HG03175 (cell line): ENCODE measurements at regions not wholly inside any gene's neighbourhood (a gene's known extent, or its start where the extent isn't known, plus 50 kb on each side); places are given as distances from the start of the nearest gene placed in this dataset.

Experiments
- ATAC-seq: cut with Tn5 transposase; IDR thresholded peaks from one replicate; pipeline ENCODE4 v1.9.1; 2021; ENCODE audit warnings: mild to moderate bottlenecking, moderate library complexity; ENCODE audit not compliant: unreplicated experiment

DNA sequence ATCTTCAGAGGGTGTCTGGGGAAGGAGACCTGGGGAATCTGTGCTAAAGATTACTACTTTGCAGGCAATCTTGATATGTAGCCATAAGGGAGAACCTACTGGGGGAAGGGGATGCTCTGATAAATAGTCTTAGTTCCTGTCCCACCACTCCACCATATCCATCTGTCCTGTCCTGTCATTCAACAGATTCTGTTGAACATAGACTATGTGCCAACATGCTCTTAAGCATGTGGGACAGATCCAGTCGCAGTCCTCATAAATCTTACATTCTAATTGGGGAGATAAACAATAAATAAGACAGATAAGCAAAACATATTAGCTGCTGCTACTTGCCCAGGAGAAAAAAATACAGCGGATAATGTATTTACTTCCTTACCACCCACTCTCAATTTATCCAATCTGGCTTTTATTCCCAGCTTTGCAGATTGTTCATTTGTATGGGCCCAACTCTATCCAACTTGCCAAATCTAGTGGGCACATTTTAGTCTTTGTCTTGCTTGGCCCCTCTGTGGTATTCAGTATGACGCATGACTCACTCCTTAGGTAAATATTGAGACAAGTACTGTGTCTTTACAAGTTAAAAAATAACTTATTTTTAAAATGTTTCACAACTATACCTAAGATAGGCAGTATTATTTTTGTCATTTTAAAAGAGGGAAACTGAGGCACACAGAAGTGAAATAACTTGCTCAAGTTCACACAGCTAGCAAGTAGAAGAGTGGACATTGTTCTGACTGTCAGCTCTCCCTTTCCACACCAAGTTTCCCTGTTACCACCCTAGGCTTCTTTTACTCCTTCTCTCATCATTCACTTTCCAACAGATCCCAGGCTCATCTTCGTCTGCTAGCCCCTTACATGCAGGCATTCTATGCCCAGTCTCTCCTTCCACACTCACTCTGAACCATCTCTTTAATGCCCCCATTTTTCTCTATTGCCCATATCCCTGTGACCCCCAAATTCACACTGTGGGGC, 133.6 kb upstream of the SESN3 start:
- ATAC-seq = no peak

DNA sequence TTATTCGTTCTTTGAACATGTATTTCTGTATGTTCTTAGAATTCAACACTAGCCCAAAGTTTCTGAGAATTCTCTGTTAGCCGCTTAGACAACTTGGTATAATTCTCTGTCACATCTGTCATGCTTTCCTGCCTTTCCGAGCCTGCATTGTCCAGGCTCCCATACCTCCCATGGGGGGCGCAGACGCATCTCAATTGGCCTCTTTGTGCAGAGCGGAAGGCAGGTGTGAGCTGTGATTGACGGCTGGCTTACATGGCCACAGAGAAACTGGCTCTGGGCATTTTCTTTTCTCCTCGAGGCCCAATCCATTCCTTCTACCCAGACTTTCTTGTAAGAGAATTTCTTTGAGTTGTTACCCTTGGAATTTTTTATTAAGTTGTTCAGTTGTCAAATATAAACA, 132.7 kb upstream of the SESN3 start:
- ATAC-seq = no peak

DNA sequence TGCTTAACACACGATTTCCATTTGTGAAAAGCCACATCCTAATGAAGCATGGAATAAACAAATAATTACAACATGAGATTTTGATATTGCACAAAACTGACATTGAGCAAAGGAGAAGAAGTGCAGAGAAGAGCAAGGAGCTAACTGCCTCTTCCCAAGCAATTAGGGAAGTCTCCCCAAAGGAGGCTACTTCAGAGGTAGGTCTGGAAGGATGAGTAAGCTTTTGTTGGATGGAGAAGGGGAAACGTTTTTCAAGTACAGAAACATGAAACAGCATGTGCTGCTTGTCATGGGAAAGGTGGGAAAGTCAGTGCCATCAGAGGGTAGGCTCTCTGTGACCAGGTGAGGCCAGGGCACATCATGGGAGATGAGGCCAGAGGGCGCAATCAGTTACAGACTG, 132.2 kb upstream of the SESN3 start:
- no peak for ATAC-seq

DNA sequence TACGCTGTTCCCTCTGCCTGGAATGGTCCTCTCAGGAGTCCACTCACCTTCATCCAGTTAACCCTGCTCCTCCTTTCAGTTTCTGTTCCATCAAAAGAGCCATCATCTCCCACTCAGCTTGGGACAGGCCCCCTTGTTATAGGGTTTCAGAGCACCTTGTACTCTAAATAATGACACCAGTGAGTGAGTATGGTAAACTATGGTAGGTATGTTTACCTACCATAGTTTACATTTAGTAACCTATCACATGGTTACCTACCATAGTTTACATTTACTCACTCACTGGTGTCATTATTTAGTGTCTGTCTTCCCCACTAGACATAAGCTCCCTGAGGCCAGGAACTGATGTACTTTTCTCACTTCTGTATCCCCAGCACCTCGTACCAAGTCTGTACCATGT, 130.2 kb upstream of the SESN3 start:
- no peak for ATAC-seq

DNA sequence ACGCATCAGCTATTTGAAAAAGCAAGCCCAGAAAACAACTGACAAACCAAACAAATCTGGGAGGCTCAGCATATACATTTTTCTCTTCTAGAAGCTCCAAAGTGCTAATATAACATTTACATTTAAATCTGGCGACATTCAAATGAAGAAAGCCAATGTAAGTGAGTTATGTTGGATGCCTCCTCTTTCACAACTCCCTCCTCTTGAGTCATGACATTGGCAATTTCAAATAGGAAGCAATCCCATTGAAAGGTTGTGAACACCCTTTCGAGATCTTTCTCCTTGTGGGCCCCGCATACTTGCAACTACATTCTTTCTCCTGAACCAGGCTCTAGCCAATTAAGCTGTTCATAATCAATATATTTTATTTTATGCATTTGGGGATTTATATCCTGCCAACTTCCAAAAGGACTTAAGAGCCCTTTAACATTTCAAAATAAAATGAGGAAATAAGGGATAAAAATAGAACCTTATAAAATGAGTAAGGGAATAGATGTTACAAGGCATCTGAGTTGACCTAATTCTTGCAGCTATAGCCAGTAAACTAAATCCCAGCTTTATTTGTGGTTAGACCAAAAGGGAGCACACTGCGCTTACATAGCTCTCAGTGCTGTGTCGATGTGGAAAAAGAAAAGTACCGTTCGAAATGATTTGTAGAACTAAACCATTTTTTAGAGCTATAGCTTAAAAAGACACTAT, 129.5 kb upstream of the SESN3 start:
- ATAC-seq = no peak

DNA sequence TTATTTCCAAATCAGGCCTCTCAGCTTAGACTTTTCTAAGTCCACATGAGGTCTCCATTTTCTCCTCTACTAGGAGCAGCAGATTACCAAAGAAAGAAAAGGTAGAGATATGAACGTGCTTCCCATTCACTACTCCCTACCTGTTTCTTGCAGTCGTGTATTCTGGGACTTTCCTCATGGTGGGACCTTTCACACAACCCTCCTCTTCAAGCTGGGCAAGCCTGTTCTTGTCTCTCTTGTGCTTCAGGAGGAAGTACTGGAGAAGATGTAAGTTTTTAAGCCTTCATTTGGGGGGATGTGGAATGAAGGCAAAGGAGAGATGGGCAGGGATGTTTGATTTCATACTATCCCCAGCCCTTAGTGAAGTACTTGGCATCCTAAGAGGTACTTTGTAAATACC, 128.8 kb upstream of the SESN3 start:
- ATAC-seq = no peak

DNA sequence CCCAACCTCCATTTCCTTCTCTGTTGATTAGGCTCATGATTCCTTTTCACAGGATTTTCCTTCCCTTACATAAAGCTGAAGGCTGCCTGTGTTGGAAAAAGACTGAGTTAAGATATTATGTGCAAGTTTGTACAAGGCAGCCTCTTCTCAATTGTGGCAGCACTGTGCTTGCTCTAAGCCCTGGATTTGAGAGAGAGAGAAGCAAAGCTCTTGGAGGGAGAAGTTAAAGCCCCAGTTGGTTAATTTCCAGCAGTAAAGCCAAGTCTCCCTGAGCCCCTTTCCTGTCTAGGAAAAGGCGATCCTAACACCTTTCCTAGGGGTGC, 128.3 kb upstream of the SESN3 start:
- no peak for ATAC-seq

DNA sequence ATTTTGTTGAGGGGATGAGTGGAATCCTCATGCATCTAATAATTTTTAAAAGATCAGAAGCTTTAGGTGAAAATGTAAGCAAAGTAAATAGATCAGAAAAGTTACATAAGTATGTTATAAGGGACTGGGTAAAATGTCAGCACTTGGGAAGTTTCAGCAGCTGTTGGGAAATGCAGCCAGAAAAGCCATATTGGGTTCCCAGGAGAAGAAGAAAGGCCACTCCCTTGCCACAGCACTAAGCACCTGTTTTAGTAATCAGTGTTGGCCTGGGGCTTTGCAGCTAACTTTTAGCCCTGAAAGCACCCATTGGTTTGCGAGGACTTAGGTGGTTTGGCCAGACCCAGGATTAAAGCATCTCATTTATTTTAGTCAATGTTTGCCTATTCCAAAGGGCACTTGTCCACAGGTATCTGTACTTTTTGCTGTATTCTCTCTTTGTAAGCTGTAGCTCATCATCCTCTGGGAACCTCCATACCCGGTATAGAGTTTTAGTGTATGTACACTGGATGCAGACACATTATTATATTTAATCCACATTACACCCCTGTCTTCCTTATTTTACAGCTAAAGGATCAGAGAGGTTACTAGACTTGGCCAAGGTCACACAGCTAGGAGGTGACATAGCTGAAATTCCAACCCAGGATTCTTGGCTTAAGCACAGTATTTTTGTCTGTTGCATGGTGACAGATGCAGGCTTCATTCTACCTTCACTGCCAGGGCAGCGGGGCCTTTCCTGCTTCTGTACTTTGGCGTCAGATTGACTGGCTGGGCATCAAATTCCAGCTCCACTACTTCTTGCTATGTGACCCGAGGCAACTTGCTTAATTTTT, 127.7 kb upstream of the SESN3 start:
- no peak for ATAC-seq

DNA sequence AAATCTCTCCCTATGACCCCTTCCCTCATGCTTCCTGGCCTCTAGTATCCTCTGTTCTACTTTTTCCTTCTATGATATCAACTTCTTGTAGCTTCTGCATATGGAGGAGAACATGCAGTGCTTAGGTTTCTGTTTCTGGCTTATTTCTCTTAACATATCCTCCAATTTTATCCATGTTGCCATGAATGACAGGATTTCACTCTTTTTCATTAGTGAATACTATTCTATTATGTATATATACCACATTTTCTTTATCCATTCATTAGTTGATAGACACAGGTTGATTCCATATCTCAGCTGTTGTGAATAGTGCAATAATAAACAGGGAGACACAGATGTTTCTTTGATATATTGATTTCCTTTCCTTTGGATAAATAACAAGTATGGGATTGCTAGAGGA, 123.3 kb upstream of the SESN3 start:
- no peak for ATAC-seq

DNA sequence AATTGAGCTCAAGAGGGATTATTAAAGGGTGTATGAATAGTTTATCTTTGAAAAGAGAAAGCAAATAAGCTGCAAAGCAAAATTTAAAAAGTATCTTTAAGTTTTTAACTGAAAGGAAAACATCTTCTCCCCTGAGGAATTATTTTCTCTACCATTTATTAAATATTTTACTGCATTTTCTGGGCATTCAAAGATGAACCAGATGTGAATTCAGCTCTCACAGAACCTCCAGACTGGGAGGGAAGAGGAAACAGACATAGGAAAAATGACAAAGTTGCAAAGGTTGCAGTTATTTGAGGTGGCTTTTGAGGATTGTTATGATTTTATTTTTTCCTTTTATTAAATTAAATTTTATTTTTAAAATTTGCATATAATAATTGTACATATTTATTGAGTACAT, 122.7 kb upstream of the SESN3 start:
- ATAC-seq = no peak

DNA sequence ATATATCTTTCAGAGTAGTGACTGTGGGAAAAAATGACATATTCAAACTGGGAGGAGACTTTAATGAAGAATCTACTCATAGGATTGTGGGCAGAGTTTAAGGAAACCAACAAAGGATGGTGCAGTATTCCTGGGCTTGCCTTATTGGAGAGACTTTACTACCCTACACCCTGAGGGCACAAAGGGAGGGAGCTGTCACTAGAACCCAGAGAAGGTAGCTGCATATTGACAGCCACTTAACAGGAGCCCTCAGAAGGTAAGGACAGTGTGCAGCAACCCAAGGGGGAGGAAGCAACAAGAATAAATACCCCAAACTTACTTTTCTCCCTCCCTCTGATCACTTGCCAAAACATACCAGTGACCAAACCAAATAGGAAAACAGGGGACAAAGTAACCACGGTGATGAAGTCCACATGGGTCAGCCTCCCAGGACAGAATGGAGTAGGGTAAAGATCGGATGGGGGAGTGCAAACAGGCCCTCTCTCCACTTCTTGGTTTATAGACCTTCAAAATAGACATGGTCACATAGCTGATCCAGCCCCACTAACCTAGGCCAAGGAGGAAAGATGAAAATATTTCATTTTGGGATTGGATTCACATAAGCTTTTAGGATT, 121.8 kb upstream of the SESN3 start:
- no peak for ATAC-seq

DNA sequence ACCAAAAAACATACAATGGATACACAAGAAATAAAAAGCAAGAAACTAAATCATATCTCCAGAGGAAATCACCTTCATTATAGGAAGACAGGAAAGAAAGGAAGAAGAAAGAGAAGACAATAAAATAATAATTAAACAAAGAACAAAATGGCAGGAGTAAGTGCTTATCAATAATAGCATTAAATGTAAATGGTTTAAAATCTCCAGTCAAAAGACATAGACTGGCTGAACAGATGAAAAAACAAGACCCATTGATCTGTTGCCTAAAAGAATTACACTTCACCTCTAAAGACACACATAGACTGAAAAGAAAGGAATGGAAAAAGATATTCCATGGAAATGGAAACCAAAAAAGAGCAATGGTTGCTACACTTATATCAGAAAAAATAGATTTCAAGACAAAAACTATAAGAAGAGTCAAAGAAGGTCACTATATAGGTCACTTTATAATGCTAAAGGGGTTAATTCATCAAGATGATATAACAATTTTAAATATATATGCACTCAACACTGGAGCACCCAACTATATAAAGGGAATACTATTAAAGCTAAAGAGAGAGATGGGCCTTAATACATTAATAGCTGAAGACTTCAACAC, 118.4 kb upstream of the SESN3 start:
- no peak for ATAC-seq

DNA sequence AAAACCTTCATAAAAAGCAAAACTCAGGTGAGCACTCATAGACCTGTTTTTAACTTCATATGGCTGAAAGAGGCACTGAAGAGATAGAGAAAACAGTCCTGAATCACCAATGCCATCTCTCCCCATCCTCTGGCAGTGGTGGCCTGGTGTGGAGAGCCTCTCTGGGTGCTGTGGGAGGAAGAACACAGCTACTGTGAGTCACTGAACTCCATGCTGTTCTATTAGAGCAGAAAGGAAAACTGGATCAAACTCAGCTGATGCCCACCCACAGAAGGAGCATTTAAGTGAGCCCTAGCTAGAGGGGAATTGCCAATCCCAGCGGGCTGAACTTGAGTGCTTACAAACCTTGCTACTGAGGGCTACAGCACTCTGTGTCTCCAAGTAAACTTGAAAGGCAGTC, 115.3 kb upstream of the SESN3 start:
- ATAC-seq = no peak

DNA sequence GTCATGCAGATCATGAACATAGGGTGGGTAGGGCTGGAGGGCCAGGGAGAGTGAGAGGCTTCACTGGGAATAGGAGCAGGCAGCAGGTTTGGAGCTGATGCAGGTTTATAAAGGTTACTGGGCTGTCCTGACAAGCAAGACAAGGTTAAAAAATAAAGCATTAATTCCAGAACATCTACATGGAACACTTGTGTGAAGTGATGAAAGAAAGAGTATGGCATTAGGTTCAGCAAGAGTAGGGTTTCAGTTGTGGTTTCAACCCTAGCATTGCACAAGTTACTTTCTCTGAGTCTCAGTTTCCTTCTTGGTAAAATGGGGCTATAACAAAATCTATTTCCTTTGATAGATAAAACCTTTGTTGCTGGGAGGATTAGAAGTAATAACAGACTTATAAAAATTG, 114.6 kb upstream of the SESN3 start:
- peak; percentile 69 for ATAC-seq

DNA sequence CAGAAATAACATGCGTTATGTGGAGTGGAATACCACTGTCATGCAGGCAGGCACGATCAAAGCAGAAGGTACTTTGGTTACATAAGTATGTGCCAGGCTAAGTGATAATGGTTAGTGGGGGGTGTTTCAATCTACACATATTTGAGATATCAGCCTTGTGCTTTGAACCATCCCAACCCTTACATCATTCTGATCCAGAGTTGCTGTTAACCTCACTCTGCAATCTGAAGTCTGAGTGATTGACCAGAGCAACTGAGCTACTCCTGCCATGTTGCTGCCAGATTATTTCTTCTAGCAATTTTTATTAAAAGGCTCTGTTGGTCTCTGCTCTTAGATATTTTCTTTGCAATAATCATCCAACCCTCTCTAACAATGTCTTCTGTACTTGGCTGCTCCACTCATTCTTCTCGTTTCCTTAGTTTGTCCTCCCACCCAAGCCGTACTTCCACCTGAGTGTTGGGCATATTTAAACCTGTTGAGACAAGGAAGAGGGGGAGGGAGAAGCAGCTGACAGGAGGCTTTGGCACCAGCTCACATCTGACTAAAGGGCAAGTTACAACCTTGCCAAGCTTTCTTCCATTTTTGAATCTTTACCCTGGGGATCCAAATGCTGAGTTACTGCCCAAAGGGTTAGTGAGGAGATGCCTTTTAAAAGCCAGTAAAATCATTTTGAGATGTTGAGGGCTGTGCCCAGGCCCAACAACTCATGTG, 114.1 kb upstream of the SESN3 start:
- no peak for ATAC-seq

DNA sequence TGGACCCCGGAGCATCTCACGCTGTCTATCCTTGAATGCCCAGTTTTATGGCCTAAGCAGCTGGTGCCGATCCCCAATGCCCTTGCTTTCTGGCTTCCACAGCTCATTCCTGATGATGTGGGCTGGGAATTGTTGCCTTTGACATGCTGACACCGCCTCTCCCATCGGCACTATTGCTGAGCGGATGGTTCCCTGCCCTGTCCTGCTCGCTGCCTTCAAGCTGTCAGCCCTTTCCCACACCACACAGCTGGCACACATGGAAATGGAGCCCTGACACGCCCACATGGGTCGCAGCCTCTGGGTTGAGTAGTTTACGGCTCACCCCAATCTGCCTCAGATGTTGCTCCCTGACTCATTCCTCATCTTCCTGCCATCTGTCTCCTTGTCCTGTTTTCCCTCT, 110.2 kb upstream of the SESN3 start:
- ATAC-seq = no peak

DNA sequence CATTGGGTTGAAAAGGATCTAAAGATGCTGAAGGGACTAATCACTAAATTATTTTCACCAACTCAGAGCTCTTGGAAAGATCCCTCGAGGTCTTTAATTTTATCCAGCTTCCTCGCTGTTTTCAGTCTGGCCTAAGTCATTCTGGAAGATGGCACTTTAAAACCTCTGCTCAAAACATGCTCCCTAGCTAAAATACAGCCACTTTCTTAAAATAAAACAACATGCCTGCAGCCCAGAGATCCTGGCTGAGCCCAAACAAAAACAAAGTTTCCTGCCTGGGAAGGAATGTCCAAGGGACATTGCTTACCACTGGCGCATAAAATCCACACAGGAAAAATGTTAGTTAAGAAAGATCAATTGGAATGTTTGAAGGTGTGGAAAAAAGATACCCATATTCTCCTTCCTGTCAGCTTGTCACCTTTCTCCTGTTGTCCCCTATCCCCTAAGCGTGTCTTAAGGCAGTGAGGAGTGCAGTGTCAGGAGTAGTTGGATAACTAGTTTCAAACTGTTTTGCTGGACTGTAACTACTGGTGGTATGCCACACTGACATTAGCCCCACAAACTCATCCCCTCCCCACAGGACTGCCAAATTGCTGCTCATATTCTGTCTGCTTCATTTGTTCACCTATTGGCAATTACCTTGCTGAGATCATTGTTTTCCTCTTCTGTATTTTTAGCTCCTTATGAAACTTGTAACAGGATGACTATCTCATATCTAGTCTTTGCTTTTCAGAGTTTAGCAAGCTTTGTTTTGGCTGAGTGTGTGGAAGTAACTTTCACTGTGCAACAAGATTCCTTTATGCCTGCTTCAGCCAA, 108.3 kb upstream of the SESN3 start:
- no peak for ATAC-seq

DNA sequence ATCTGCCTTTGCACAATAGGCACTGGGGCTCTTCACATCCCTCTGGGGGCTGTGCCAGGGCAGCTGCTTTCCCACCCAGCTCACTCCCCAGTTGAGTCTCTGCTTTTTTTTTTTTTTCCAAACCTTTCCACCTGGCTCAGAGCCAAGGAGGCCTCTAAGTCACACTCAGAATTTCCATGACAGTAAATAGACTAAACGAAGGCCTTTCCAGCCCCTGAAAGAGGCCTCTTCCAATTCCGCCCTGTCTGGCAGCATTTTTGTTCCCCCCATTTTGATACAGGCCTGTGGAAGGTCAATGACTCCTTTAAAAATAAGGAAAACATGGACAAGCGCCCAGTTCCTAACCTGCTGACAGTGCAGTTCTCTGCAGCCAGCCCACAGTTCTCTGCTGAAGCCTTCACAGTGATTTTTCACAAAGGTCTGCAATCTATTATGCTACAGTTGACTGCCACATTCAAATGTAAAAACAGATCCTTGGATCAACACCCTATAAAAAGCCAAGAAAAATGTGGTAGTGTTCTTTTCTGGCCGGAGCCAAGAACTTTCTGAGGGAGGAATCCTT, 107.5 kb upstream of the SESN3 start:
- no peak for ATAC-seq

DNA sequence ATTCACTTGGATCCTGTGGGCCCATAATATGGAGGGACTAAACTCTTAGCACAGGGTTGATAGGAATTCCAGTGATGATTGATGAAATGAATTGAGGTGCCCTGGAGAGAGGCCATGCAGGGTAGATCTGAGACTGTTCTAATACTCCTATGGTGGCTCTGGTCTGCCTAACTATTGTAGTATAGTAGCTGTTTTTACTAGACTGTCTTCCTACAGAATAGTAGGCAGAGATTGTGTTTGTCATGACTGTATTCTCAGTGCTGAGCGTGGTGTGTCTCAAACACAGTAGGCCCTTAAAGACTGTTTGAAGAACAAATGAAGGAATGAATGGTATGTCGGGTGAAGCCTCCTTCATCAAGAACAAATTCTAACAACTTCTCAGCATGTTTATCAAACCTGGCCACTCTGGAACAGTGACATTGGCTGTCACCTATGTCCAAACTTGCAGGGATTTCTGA, 107.0 kb upstream of the SESN3 start:
- ATAC-seq = peak; percentile 7
